ENCODE measurements at regions not wholly inside any gene's neighbourhood (a gene's known extent, or its start where the extent isn't known, plus 50 kb on each side); places are given as distances from the start of the nearest gene placed in this dataset.

GRCh38 chr2:60629801-60630385 is 76.4 kb upstream of the BCL11A start:
- ChIA-PET CTCF (ENCODE audit: low intra/inter-chr PET ratio) (interaction anchor here (0.6 kb wide), 1 partner anchor 155 kb away, joined by 3 read pairs; no protein-coding TSS in a partner anchor), POLR2A (interaction anchor here (1.5 kb wide), 1 partner anchor 9 kb away, joined by 6 read pairs; no protein-coding TSS in a partner anchor)
- no TSS peak for BruUV-seq (replicated peaks)
- Histone ChIP-seq H3K9ac (ENCODE audit: insufficient read depth in 1 of 2, low read depth in 2 of 2, low read length in 2 of 2) (no peak overlapping the region), H3K9me3 (replicated peaks; ENCODE audit: control insufficient read depth, insufficient read depth, low read depth, low read length) (no peaks in the 10 kb centered on the region), H3K4me3 (no peak overlapping the region), H4K20me1 (replicated peaks; ENCODE audit: control insufficient read depth, insufficient read depth, low read length) (no peaks in the 10 kb centered on the region), H3K27ac (ENCODE audit: extremely low read depth, low read depth, low read length) (no peak overlapping the region), H3K9me1 (ENCODE audit: control insufficient read depth, insufficient read depth, low read length) (no peaks in the 10 kb centered on the region), H3K79me2 (ENCODE audit: control insufficient read depth, insufficient read depth, low read length) (no peaks in the 10 kb centered on the region), H3K27me3 (ENCODE audit: control insufficient read depth in 2 of 2, insufficient read depth in 2 of 2, low read length in 2 of 2) (peaks cover 2 to 5% of the 10 kb centered on the region in 2 experiments; a peak in 4 of 5 replicates), H3K36me3 (ENCODE audit: control insufficient read depth, insufficient read depth, low read length) (no peaks in the 10 kb centered on the region), H3K4me1 (replicated peaks in 1 of 2; ENCODE audit: control insufficient read depth in 2 of 2, insufficient read depth in 2 of 2, low read length in 2 of 2) (no peaks in the 10 kb centered on the region), H2AFZ (ENCODE audit: low read depth, low read length) (no peak overlapping the region), H3K4me2 (ENCODE audit: insufficient read depth, low read length) (no peak overlapping the region)
- no peak for FAIRE-seq
- ATAC-seq = no peak
- DNase-seq (ENCODE audit: extremely low read depth in 1 of 4, low spot score in 3 of 4) = no peak
- 1% methylated on average over 4 of the region's 4 CpGs for WGBS (ENCODE audit: insufficient coverage, low coverage, missing lambda C conversion rate)
- no peak for TF ChIP-seq FOXA3 (CRISPR knock-in tag; conservative IDR thresholded peaks at IDR 0.05 in 1 of 2, IDR thresholded peaks at IDR 0.05 in 1 of 2)
- no peak for TF ChIP-seq HNRNPL (IDR thresholded peaks at IDR 0.05; ENCODE audit: low read depth, low read length)
- no peak for TF ChIP-seq ZNF589 (CRISPR knock-in tag; IDR thresholded peaks at IDR 0.05; ENCODE audit: low read depth)
- no peak for TF ChIP-seq NELFE (IDR thresholded peaks at IDR 0.05; ENCODE audit: insufficient read depth, insufficient read length)
- TF ChIP-seq ZNF318 (IDR thresholded peaks at IDR 0.05; ENCODE audit: borderline replicate concordance in 1 of 2, low read depth in 1 of 2) = no peak
- no peak for TF ChIP-seq TARDBP (IDR thresholded peaks at IDR 0.05)
- TF ChIP-seq ZNF668 (CRISPR knock-in tag; IDR thresholded peaks at IDR 0.05) = no peak
- no peak for TF ChIP-seq MLLT1 (IDR thresholded peaks at IDR 0.05)
- no peak for TF ChIP-seq POLR2AphosphoS2 (IDR thresholded peaks at IDR 0.05; ENCODE audit: low read length)
- TF ChIP-seq ZNF175 (CRISPR knock-in tag; IDR thresholded peaks at IDR 0.05; ENCODE audit: low read depth) = no peak
- in situ Hi-C loops (cut with MboI) (no loop called here), intact Hi-C loops (cut with micrococcal nuclease) (no loop called here)

All from K562 (cell line).